ENCODE measurements at regions not wholly inside any gene's neighbourhood (a gene's known extent, or its start where the extent isn't known, plus 50 kb on each side); places are given as distances from the start of the nearest gene placed in this dataset.

DNA sequence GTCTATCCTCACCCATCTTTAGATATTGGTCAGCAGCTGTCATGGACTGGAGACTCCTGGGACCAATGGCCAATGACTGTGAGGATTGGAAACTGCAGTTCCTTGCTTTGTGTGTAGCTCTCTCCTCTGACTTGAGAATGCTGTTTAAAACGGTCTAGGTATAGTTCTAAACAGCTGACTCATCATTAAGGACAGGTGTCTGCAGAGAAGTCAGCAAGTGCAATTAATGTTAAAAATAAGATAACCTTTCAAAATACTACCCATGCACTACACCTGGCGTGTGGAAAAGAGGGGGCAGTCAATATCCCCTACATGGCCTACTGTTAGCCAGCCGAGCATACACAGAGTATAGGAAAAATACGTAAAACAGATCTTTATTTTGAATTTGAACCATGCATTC is 115.4 kb upstream of the TAB2 start:
- CTCF ChIA-PET = no interaction called here
- no peak for DNase-seq (ENCODE audit: extremely low spot score)
- TF ChIP-seq FOXM1 (IDR thresholded peaks at IDR 0.05; ENCODE audit: borderline replicate concordance) (no peak), CTBP1 (IDR thresholded peaks at IDR 0.05; ENCODE audit: borderline replicate concordance) (no peak), TARDBP (IDR thresholded peaks at IDR 0.05) (no peak), ARNT (IDR thresholded peaks at IDR 0.05) (no peak), HDGF (IDR thresholded peaks at IDR 0.05; ENCODE audit: borderline replicate concordance) (no peak), BHLHE40 (IDR thresholded peaks at IDR 0.05; ENCODE audit: borderline replicate concordance) (no peak), FOXK2 (IDR thresholded peaks at IDR 0.05) (no peak), SUZ12 (IDR thresholded peaks at IDR 0.05) (no peak), L3MBTL2 (conservative IDR thresholded peaks at IDR 0.05) (no peak), FOXA1 (IDR thresholded peaks at IDR 0.05) (no peak)
- TF ChIP-seq, protein P1, sequence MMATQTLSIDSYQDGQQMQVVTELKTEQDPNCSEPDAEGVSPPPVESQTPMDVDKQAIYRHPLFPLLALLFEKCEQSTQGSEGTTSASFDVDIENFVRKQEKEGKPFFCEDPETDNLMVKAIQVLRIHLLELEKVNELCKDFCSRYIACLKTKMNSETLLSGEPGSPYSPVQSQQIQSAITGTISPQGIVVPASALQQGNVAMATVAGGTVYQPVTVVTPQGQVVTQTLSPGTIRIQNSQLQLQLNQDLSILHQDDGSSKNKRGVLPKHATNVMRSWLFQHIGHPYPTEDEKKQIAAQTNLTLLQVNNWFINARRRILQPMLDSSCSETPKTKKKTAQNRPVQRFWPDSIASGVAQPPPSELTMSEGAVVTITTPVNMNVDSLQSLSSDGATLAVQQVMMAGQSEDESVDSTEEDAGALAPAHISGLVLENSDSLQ (IDR thresholded peaks at IDR 0.05) = no peak
- POLR2A ChIA-PET = no interaction called here

DNA sequence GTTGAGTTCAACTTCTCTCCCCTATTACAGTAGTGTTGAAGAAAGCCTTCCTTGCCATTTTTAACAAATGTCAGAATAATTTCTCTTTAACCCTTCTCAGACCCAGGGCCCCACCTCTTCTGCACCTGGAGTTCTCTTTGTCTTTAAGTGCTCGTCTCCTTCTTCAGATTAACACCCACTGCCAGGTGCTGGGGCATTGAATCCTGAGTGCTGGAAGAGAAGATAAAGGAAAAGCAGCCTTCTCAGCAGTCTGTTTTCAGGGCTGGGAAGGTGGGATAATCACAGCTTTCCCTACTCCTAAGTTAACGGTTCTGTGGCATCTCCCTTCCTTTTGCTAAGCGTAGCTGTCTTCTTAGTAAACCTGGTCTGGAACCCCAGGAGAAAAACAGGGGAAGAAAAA is 114.6 kb upstream of the TAB2 start:
- POLR2A ChIA-PET = no interaction called here
- TF ChIP-seq FOXA1 (IDR thresholded peaks at IDR 0.05) (no peak), FOXK2 (IDR thresholded peaks at IDR 0.05) (no peak)
- CTCF ChIA-PET = no interaction called here
- no peak for DNase-seq (ENCODE audit: extremely low spot score)

DNA sequence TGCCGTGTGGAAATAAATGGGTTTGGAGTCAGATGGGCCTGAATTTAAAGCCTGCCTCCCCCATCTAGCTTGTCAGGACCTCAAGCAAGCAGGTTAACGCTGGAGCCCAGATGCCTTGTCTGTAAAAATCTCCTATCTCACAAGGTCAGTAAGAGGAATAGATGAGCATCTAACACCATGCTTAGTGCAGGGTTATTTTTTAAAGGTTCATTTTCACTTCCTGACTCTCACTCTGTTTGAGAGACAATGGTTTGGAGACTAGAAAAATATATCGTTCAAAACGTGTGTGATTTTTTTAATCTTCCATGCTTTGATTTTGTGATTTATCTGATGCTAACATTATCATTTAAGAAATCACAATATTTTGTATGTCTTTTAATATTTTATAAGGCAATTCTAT is 114.0 kb upstream of the TAB2 start:
- ChIA-PET CTCF (no interaction called here), POLR2A (no interaction called here)
- DNase-seq (ENCODE audit: extremely low spot score) = no peak
- TF ChIP-seq CTBP1 (IDR thresholded peaks at IDR 0.05; ENCODE audit: borderline replicate concordance) = no peak
- TF ChIP-seq L3MBTL2 (conservative IDR thresholded peaks at IDR 0.05) = no peak
- no peak for TF ChIP-seq FOXK2 (IDR thresholded peaks at IDR 0.05)
- no peak for TF ChIP-seq NFRKB (IDR thresholded peaks at IDR 0.05)
- TF ChIP-seq, protein P1 (IDR thresholded peaks at IDR 0.05) = no peak
- TF ChIP-seq ARNT (IDR thresholded peaks at IDR 0.05) = no peak
- no peak for TF ChIP-seq TARDBP (IDR thresholded peaks at IDR 0.05)
- TF ChIP-seq FOXA1 (IDR thresholded peaks at IDR 0.05) = no peak
- TF ChIP-seq SUZ12 (IDR thresholded peaks at IDR 0.05) = no peak
- no peak for TF ChIP-seq SP1 (IDR thresholded peaks at IDR 0.05)
- TF ChIP-seq ZNF384 (IDR thresholded peaks at IDR 0.05) = no peak
- TF ChIP-seq FOXM1 (IDR thresholded peaks at IDR 0.05; ENCODE audit: borderline replicate concordance) = no peak
- TF ChIP-seq ELF4 (IDR thresholded peaks at IDR 0.05) = no peak
- no peak for TF ChIP-seq HDGF (IDR thresholded peaks at IDR 0.05; ENCODE audit: borderline replicate concordance)
- no peak for TF ChIP-seq LEF1 (IDR thresholded peaks at IDR 0.05; ENCODE audit: borderline replicate concordance)
- no peak for TF ChIP-seq BHLHE40 (IDR thresholded peaks at IDR 0.05; ENCODE audit: borderline replicate concordance)

DNA sequence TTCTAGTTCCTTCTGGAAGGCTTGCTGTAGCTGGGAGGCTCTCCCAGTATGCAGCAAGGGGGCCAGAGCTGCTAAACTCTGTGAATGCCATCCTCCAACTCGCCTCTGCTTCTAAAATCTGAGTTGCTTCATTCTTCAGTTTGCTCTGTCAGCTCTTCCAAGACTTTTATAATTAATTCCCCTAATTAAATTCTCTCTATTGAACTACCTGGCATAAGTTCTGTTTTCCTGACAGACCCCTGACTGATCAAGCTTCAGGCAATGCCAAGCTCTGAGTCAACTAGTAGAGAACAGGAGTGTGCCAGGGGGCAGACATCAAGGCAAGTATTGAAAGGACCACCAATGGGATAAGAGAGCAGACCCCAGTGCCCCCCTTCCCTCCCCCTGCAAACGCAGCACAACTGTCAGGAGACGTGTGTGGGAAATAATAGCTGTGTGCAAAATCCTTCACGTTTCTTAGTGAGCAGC is 109.3 kb upstream of the TAB2 start:
- ChIA-PET POLR2A (no interaction called here), CTCF (no interaction called here)
- no peak for DNase-seq (ENCODE audit: extremely low spot score)
- TF ChIP-seq FOXM1 (IDR thresholded peaks at IDR 0.05; ENCODE audit: borderline replicate concordance) (no peak), LEF1 (IDR thresholded peaks at IDR 0.05; ENCODE audit: borderline replicate concordance) (no peak), ZNF384 (IDR thresholded peaks at IDR 0.05) (no peak), CTBP1 (IDR thresholded peaks at IDR 0.05; ENCODE audit: borderline replicate concordance) (no peak), SP1 (IDR thresholded peaks at IDR 0.05) (no peak), BHLHE40 (IDR thresholded peaks at IDR 0.05; ENCODE audit: borderline replicate concordance) (no peak), L3MBTL2 (conservative IDR thresholded peaks at IDR 0.05) (no peak), SUZ12 (IDR thresholded peaks at IDR 0.05) (no peak), ELF4 (IDR thresholded peaks at IDR 0.05) (no peak), NFRKB (IDR thresholded peaks at IDR 0.05) (no peak), TARDBP (IDR thresholded peaks at IDR 0.05) (no peak), FOXA1 (IDR thresholded peaks at IDR 0.05) (no peak), FOXK2 (IDR thresholded peaks at IDR 0.05) (no peak), ARNT (IDR thresholded peaks at IDR 0.05) (no peak)
- TF ChIP-seq, protein P1 (IDR thresholded peaks at IDR 0.05) = no peak

DNA sequence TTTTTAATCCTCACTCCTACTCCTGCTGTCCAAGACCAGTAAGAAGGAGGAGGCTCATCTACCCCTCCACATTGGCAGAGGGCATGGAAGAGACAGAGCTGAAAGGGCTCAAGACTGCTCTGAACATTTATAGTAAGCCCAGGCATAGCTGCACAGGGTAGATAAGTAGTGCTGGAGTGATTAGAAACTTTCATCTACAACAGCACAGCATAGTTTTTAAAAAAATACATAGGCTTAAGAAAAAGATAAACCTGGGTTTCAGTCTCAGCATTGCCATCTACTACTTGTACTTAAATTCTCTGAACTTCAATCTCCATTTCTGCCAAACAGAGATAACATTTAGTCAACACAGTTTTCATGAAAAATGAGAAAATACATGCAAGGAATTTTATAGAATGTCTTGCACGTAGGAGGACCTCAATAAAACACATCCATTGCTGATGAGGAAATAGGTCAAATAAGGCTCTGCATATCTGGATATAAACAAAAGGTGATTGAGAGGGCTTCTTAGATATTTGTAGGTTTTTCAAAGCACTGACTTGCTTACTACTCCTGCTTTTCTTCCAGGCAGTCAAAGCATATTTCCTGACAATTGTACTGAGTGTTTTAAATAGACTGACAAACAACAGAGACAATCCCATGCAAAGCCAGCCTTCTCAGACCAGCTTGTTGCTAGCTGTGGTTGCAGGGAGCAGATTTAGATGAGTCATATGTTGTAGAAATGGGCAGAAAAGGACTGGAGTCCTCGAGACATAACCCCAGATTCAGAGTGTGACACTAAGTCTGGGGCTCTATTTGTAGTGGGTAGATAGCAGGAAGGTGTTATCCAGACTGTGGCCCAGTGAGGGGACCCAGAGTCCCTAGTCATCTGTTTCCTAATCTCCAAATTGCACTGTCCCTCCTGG is 107.4 kb upstream of the TAB2 start:
- no peak for TF ChIP-seq CTBP1 (IDR thresholded peaks at IDR 0.05; ENCODE audit: borderline replicate concordance)
- no peak for TF ChIP-seq FOXM1 (IDR thresholded peaks at IDR 0.05; ENCODE audit: borderline replicate concordance)
- TF ChIP-seq L3MBTL2 (conservative IDR thresholded peaks at IDR 0.05) = no peak
- TF ChIP-seq BHLHE40 (IDR thresholded peaks at IDR 0.05; ENCODE audit: borderline replicate concordance) = no peak
- ChIA-PET CTCF (no interaction called here), POLR2A (interaction anchor here (1.1 kb wide), 1 partner anchor 106 kb away, joined by 4 read pairs; no protein-coding TSS in a partner anchor)
- DNase-seq (ENCODE audit: extremely low spot score) = no peak

DNA sequence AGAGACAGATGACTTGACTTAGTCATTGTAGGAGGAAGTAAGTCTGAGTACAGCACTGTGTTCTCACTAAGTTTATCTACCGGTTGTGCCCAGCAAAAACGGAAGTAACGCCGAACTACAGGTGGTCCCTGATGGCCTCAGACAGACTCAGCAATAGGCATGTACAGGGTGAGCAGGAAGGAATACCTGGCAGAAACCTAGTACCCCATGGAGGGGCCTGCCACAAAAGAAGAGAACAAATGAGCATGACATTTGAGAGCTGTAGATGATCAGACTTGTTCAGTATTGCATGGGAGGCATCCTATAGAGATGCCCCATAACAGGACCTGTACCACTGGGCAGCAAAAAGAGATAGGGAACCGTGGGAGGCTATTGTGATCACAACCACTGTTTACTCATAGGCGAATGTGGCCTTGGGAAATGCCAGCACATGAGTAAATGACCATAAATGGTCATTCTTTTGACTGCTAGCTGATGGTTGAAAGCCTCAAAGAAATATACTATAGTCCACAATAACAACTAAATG is 106.4 kb upstream of the TAB2 start:
- TF ChIP-seq FOXK2 (IDR thresholded peaks at IDR 0.05) (no peak), SUZ12 (IDR thresholded peaks at IDR 0.05) (no peak), HDGF (IDR thresholded peaks at IDR 0.05; ENCODE audit: borderline replicate concordance) (no peak), SP1 (IDR thresholded peaks at IDR 0.05) (no peak), FOXM1 (IDR thresholded peaks at IDR 0.05; ENCODE audit: borderline replicate concordance) (no peak), LEF1 (IDR thresholded peaks at IDR 0.05; ENCODE audit: borderline replicate concordance) (no peak), CTBP1 (IDR thresholded peaks at IDR 0.05; ENCODE audit: borderline replicate concordance) (no peak), L3MBTL2 (conservative IDR thresholded peaks at IDR 0.05) (no peak), BHLHE40 (IDR thresholded peaks at IDR 0.05; ENCODE audit: borderline replicate concordance) (no peak)
- TF ChIP-seq, protein P1 (IDR thresholded peaks at IDR 0.05) = no peak
- ChIA-PET POLR2A (no interaction called here), CTCF (no interaction called here)
- DNase-seq (ENCODE audit: extremely low spot score) = no peak
